ENCODE measurements at regions not wholly inside any gene's neighbourhood (a gene's known extent, or its start where the extent isn't known, plus 50 kb on each side); places are given as distances from the start of the nearest gene placed in this dataset.

DNA sequence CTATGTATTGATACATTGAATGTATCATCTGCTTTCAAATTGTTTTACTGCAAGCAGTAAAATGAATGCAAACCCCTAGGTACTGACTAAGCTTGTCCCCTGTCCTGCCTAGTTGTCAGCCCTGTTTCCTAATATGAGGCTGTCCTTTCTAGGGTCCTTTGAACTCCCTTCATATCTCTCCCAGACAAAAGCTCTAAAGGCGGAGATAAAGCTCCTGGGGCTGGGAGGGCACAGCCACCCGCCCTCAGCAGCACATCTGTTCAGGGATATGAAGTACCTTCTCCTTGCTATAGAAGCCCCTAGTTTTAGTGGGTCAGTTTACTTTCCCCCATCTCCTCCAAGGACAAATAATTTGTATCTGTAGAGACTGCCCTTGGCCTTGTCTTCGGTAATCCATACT, 93.1 kb upstream of the ETS2 start:
- H3K9me3 ChIP-seq (ENCODE audit: insufficient read depth, low read length): no peaks in the 10 kb centered on the region
- no peak overlapping the region for H3K4me2 ChIP-seq (ENCODE audit: low read depth, low read length, poor library complexity, severe bottlenecking)
- no peak overlapping the region for H2AFZ ChIP-seq (ENCODE audit: low read depth, low read length, severe bottlenecking)
- H3K36me3 ChIP-seq (ENCODE audit: low read length): no peaks in the 10 kb centered on the region
- no peak overlapping the region for H3K9ac ChIP-seq (ENCODE audit: low read length)
- no peaks in the 10 kb centered on the region for H3K79me2 ChIP-seq (ENCODE audit: insufficient read depth, low read length)
- no peaks in the 10 kb centered on the region for H3K9me2 ChIP-seq (replicated peaks; ENCODE audit: insufficient read depth, low read length)
- H3K27ac ChIP-seq (ENCODE audit: low read depth, low read length): no peak overlapping the region
- no peak overlapping the region for H3K4me3 ChIP-seq (ENCODE audit: insufficient read depth, low read length, poor library complexity, severe bottlenecking)
- no peak for TF ChIP-seq EZH2phosphoT487 (conservative IDR thresholded peaks at IDR 0.05; ENCODE audit: low read length)
- TF ChIP-seq, protein P1, sequence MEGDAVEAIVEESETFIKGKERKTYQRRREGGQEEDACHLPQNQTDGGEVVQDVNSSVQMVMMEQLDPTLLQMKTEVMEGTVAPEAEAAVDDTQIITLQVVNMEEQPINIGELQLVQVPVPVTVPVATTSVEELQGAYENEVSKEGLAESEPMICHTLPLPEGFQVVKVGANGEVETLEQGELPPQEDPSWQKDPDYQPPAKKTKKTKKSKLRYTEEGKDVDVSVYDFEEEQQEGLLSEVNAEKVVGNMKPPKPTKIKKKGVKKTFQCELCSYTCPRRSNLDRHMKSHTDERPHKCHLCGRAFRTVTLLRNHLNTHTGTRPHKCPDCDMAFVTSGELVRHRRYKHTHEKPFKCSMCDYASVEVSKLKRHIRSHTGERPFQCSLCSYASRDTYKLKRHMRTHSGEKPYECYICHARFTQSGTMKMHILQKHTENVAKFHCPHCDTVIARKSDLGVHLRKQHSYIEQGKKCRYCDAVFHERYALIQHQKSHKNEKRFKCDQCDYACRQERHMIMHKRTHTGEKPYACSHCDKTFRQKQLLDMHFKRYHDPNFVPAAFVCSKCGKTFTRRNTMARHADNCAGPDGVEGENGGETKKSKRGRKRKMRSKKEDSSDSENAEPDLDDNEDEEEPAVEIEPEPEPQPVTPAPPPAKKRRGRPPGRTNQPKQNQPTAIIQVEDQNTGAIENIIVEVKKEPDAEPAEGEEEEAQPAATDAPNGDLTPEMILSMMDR (IDR thresholded peaks at IDR 0.05; ENCODE audit: insufficient read depth, low read length, poor library complexity, severe bottlenecking): no peak
- H3F3A ChIP-seq (ENCODE audit: insufficient read depth): no peaks in the 10 kb centered on the region
- no peaks in the 10 kb centered on the region for H3K27me3 ChIP-seq (ENCODE audit: low read length)
- H4K20me1 ChIP-seq (ENCODE audit: low read depth, low read length): no peaks in the 10 kb centered on the region

DNA sequence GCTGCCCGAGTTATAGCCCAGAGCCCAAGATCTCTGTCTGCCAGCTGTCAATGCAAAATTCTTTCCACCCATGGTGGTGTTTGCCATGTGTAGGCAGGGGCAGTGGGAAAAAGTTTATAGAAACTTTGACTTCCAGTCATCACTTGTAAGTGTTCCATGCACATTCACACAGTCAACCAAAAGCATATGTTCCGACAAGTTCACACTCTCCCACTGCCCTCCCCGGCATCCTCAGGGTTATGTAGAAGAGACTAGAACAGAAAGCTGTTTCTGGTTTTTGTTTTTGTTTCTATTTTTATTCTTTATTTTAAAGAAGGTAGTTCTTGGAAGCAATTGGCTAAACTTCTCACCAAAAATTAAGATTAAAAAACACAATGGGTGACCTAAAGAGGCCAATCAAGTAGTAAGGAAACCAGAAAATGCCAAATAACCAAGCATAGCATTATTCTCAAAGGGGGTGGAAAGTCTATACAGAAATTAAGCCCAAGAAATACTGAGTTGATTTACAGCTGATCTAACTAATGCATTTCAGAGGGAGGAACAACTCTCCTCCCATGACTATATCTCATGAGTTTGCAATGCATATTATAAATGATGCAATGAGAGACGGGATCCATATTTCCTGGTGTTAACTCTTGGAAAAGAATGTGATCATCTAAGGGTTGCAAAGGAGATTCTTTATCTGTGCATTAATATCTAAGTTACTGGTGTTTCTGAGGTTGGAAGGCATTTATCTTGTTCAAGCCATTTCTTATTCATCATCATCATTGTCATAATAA, 91.5 kb upstream of the ETS2 start:
- H3K79me2 ChIP-seq (ENCODE audit: insufficient read depth, low read length): no peaks in the 10 kb centered on the region
- H3K36me3 ChIP-seq (ENCODE audit: low read length): no peaks in the 10 kb centered on the region
- no peak overlapping the region for H3K4me3 ChIP-seq (ENCODE audit: insufficient read depth, low read length, poor library complexity, severe bottlenecking)
- H3K27me3 ChIP-seq (ENCODE audit: low read length): no peaks in the 10 kb centered on the region
- H4K20me1 ChIP-seq (ENCODE audit: low read depth, low read length): no peaks in the 10 kb centered on the region
- no peaks in the 10 kb centered on the region for H3K9me3 ChIP-seq (ENCODE audit: insufficient read depth, low read length)
- H3F3A ChIP-seq (ENCODE audit: insufficient read depth): no peaks in the 10 kb centered on the region
- H3K27ac ChIP-seq (ENCODE audit: low read depth, low read length): no peak overlapping the region
- no peak overlapping the region for H3K4me2 ChIP-seq (ENCODE audit: low read depth, low read length, poor library complexity, severe bottlenecking)
- no peak for TF ChIP-seq EZH2phosphoT487 (conservative IDR thresholded peaks at IDR 0.05; ENCODE audit: low read length)
- TF ChIP-seq, protein P1 (IDR thresholded peaks at IDR 0.05; ENCODE audit: insufficient read depth, low read length, poor library complexity, severe bottlenecking): no peak
- H2AFZ ChIP-seq (ENCODE audit: low read depth, low read length, severe bottlenecking): no peak overlapping the region
- no peaks in the 10 kb centered on the region for H3K9me2 ChIP-seq (replicated peaks; ENCODE audit: insufficient read depth, low read length)
- no peak overlapping the region for H3K9ac ChIP-seq (ENCODE audit: low read length)

DNA sequence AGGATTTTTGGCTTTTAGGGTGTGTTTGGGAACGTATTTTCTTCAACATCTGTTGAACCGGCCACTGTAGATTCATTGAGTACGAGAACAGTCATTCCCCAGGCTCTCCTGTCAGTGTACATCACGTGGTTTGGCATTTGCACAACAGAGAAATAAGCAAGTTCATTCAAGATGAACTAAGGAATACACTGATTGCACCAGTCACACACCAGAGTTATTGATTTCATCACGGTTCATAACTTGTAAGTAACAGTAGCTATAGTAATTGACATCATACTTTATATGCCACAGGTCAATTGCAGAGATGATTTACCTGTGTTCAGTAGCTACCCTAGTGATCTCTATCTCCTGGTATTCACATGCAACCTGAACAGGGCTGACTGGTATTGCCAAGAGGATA, 90.7 kb upstream of the ETS2 start:
- no peak overlapping the region for H3K4me2 ChIP-seq (ENCODE audit: low read depth, low read length, poor library complexity, severe bottlenecking)
- H3K9ac ChIP-seq (ENCODE audit: low read length): no peak overlapping the region
- no peaks in the 10 kb centered on the region for H4K20me1 ChIP-seq (ENCODE audit: low read depth, low read length)
- H3K9me2 ChIP-seq (replicated peaks; ENCODE audit: insufficient read depth, low read length): no peaks in the 10 kb centered on the region
- no peaks in the 10 kb centered on the region for H3K36me3 ChIP-seq (ENCODE audit: low read length)
- no peaks in the 10 kb centered on the region for H3K79me2 ChIP-seq (ENCODE audit: insufficient read depth, low read length)
- no peak overlapping the region for H2AFZ ChIP-seq (ENCODE audit: low read depth, low read length, severe bottlenecking)
- no peaks in the 10 kb centered on the region for H3F3A ChIP-seq (ENCODE audit: insufficient read depth)
- TF ChIP-seq, protein P1 (IDR thresholded peaks at IDR 0.05; ENCODE audit: insufficient read depth, low read length, poor library complexity, severe bottlenecking): no peak
- no peak for TF ChIP-seq EZH2phosphoT487 (conservative IDR thresholded peaks at IDR 0.05; ENCODE audit: low read length)
- H3K9me3 ChIP-seq (ENCODE audit: insufficient read depth, low read length): no peaks in the 10 kb centered on the region
- no peak overlapping the region for H3K4me3 ChIP-seq (ENCODE audit: insufficient read depth, low read length, poor library complexity, severe bottlenecking)
- H3K27me3 ChIP-seq (ENCODE audit: low read length): no peaks in the 10 kb centered on the region
- H3K27ac ChIP-seq (ENCODE audit: low read depth, low read length): no peak overlapping the region

Measured in SU-DHL-6 (cell line).